H1 (cell line): ENCODE measurements at regions not wholly inside any gene's neighbourhood (a gene's known extent, or its start where the extent isn't known, plus 50 kb on each side); places are given as distances from the start of the nearest gene placed in this dataset.

Experiments used
- CTCF ChIA-PET: fragments of 300-600 bp; sonication (Branson Sonifier 250); formaldehyde crosslinking; loops from one replicate; lab custom pipeline; 2021; ENCODE audit not compliant: partially characterized antibody; lab: Charles Lee
- POLR2A ChIA-PET: fragments of 300-600 bp; sonication (Branson Sonifier 250); formaldehyde crosslinking; loops from one replicate; lab custom pipeline; 2021; ENCODE audit warnings: inconsistent platforms; ENCODE audit not compliant: partially characterized antibody; lab: Charles Lee
- DNase-seq, 2 experiments: peaks; one replicate each; pipeline versions ENCODE4 v3.0.0 to v3.0.0-alpha.2; 2010 to 2022; ENCODE audit warnings: low spot score in 2 of 2, low read depth in 1 of 2, mixed read lengths in 1 of 2
- FAIRE-seq: peaks from 2 replicates; lab custom pipeline; 2011; peaks lifted over from hg19 to GRCh38; lab: Jason Lieb, UNC
- H2AFZ ChIP-seq: 2 replicates; pipeline ENCODE4 v1.8.1; 2012; ENCODE audit warnings: low read length, inconsistent platforms
- H2AK5ac ChIP-seq: 2 replicates; pipeline ENCODE4 v1.6.1; 2013; ENCODE audit warnings: low read depth, low read length
- H2BK120ac ChIP-seq: replicated peaks from 2 replicates; pipeline ENCODE3; 2013; ENCODE audit warnings: low read depth, low read length, inconsistent platforms
- H2BK12ac ChIP-seq: 2 replicates; pipeline ENCODE4 v1.6.1; 2013; ENCODE audit warnings: low read depth, low read length
- H2BK15ac ChIP-seq: 2 replicates; pipeline ENCODE4 v1.6.1; 2013; ENCODE audit warnings: low read length
- H2BK20ac ChIP-seq: 2 replicates; pipeline ENCODE4 v1.6.1; 2013; ENCODE audit warnings: low read length
- H2BK5ac ChIP-seq: 2 replicates; pipeline ENCODE4 v1.6.1; 2013; ENCODE audit warnings: low read depth, low read length
- H3K14ac ChIP-seq: 2 replicates; pipeline ENCODE4 v1.6.1; 2013; ENCODE audit warnings: inconsistent platforms; ENCODE audit not compliant: insufficient read length
- H3K18ac ChIP-seq: 2 replicates; pipeline ENCODE4 v1.6.1; 2013; ENCODE audit warnings: low read length; ENCODE audit errors: extremely low read depth
- H3K23ac ChIP-seq: 2 replicates; pipeline ENCODE4 v1.6.1; 2013; ENCODE audit warnings: inconsistent platforms; ENCODE audit not compliant: insufficient read length
- H3K23me2 ChIP-seq: 2 replicates; pipeline ENCODE4 v1.6.1; 2013; ENCODE audit warnings: low read depth, low read length
- H3K27ac ChIP-seq: 2 replicates; pipeline ENCODE4 v1.6.1; 2011; ENCODE audit warnings: low read depth, low read length, inconsistent platforms
- H3K27me3 ChIP-seq, 4 experiments: replicated peaks in 1 of 4; 1 replicate in 1 of 4; 2 replicates in 3 of 4; pipeline versions ENCODE4 v1.6.1 to v1.8.1; 2011 to 2013; ENCODE audit warnings: low read length in 3 of 4, mild to moderate bottlenecking in 3 of 4, inconsistent platforms in 2 of 4, mixed read lengths in 2 of 4, moderate library complexity in 1 of 4; ENCODE audit not compliant: control insufficient read depth in 3 of 4, insufficient read depth in 3 of 4; ENCODE audit errors: extremely low read depth in 1 of 4
- H3K36me3 ChIP-seq, 4 experiments: 2 replicates each; pipeline versions ENCODE4 v1.6.1 to v1.8.1; 2011 to 2013; ENCODE audit warnings: mild to moderate bottlenecking in 4 of 4, low read length in 3 of 4, moderate library complexity in 2 of 4, control low read depth in 1 of 4, inconsistent platforms in 1 of 4; ENCODE audit not compliant: insufficient read depth in 4 of 4, control insufficient read depth in 2 of 4
- H3K4ac ChIP-seq: replicated peaks from 2 replicates; pipeline ENCODE3; 2013; ENCODE audit warnings: low read length, low read depth, mixed read lengths, inconsistent platforms; ENCODE audit not compliant: insufficient read length
- H3K4me1 ChIP-seq, 4 experiments: replicated peaks in 1 of 4; 1 replicate in 1 of 4; 2 replicates in 3 of 4; pipeline versions ENCODE4 v1.6.1 to v1.8.1; 2011 to 2013; ENCODE audit warnings: low read length in 3 of 4, inconsistent platforms in 2 of 4, mixed read lengths in 1 of 4; ENCODE audit not compliant: insufficient read depth in 4 of 4, control insufficient read depth in 3 of 4
- H3K4me2 ChIP-seq, 2 experiments: 2 replicates each; pipeline versions ENCODE4 v1.6.1 to v1.8.1; 2011 to 2013; ENCODE audit warnings: low read depth in 2 of 2, low read length in 2 of 2, control low read depth in 1 of 2, inconsistent platforms in 1 of 2, mild to moderate bottlenecking in 1 of 2; ENCODE audit not compliant: insufficient read depth in 1 of 2
- H3K4me3 ChIP-seq, 4 experiments: fragments of 200-600, 300-600 bp in 1 of 4; sonication (generic), shearing (Covaris generic), sonication (Bioruptor Twin) in 1 of 4; 2 replicates each; pipeline versions ENCODE4 v1.5.1 to v1.8.1; 2011 to 2016; ENCODE audit warnings: low read length in 4 of 4, low read depth in 3 of 4, control low read depth in 2 of 4, inconsistent platforms in 2 of 4, mild to moderate bottlenecking in 2 of 4, mixed read lengths in 1 of 4, moderate library complexity in 1 of 4; ENCODE audit not compliant: insufficient read depth in 2 of 4; ENCODE audit errors: extremely low read depth in 1 of 4
- H3K56ac ChIP-seq: replicated peaks from 2 replicates; pipeline ENCODE3; 2013; ENCODE audit warnings: low read depth, mild to moderate bottlenecking, mixed read lengths, low read length, inconsistent platforms; ENCODE audit not compliant: insufficient read length
- H3K79me1 ChIP-seq: 2 replicates; pipeline ENCODE4 v1.6.1; 2013; ENCODE audit warnings: low read depth, low read length, control low read depth
- H3K79me2 ChIP-seq, 2 experiments: 2 replicates each; pipeline versions ENCODE4 v1.6.1 to v1.8.1; 2012 to 2013; ENCODE audit warnings: low read length in 2 of 2, mild to moderate bottlenecking in 2 of 2, inconsistent platforms in 1 of 2; ENCODE audit not compliant: insufficient read depth in 2 of 2, control insufficient read depth in 1 of 2
- H3K9ac ChIP-seq, 4 experiments: replicated peaks in 1 of 4; 1 replicate in 1 of 4; 2 replicates in 3 of 4; pipeline versions ENCODE4 v1.6.1 to v1.8.1; 2011 to 2013; ENCODE audit warnings: low read depth in 3 of 4, low read length in 3 of 4, control low read depth in 2 of 4, mild to moderate bottlenecking in 2 of 4, moderate library complexity in 2 of 4, inconsistent platforms in 1 of 4; ENCODE audit errors: extremely low read depth in 1 of 4
- H3K9me3 ChIP-seq, 2 experiments: 2 replicates each; pipeline versions ENCODE4 v1.6.1 to v1.8.1; 2012 to 2013; ENCODE audit warnings: mild to moderate bottlenecking in 2 of 2, moderate library complexity in 2 of 2, control low read depth in 1 of 2, inconsistent platforms in 1 of 2, low read depth in 1 of 2, low read length in 1 of 2, mixed read lengths in 1 of 2; ENCODE audit not compliant: insufficient read depth in 2 of 2
- H4K20me1 ChIP-seq, 2 experiments: replicated peaks in 1 of 2; 2 replicates each; pipeline versions ENCODE3 to v1.8.1; 2011 to 2013; ENCODE audit warnings: inconsistent platforms in 2 of 2, low read length in 2 of 2, mild to moderate bottlenecking in 1 of 2; ENCODE audit not compliant: insufficient read depth in 2 of 2, control insufficient read depth in 1 of 2
- H4K5ac ChIP-seq: 2 replicates; pipeline ENCODE4 v1.6.1; 2013; ENCODE audit warnings: low read length, low read depth, mixed read lengths, inconsistent platforms; ENCODE audit not compliant: insufficient read length
- H4K8ac ChIP-seq: 2 replicates; pipeline ENCODE4 v1.8.0; 2013; ENCODE audit warnings: mild to moderate bottlenecking, moderate library complexity, low read length, inconsistent platforms; ENCODE audit not compliant: insufficient read depth; ENCODE audit errors: extremely low read depth
- H4K91ac ChIP-seq: replicated peaks from 2 replicates; pipeline ENCODE3; 2013; ENCODE audit warnings: low read length, mixed read lengths, inconsistent platforms; ENCODE audit not compliant: insufficient read length
- BACH1 ChIP-seq: IDR thresholded peaks from 2 replicates; pipeline ENCODE4 v1.6.1; 2012; ENCODE audit warnings: low read length, improper control_type of control experiment
- CBX5 ChIP-seq: fragments of 300-800, 300-1000 bp; sonication (generic); IDR thresholded peaks from 2 replicates; pipeline ENCODE4 v1.7.1; 2016; ENCODE audit warnings: antibody characterized with exemption, low read length, low read depth
- EP300 ChIP-seq, 2 experiments: IDR thresholded peaks; 1 replicate in 1 of 2; 2 replicates in 1 of 2; pipeline ENCODE4 v1.6.1; 2011 to 2012; ENCODE audit warnings: low read depth in 2 of 2, low read length in 2 of 2, mild to moderate bottlenecking in 2 of 2, borderline replicate concordance in 1 of 2, inconsistent platforms in 1 of 2, moderate library complexity in 1 of 2
- KDM4A ChIP-seq: IDR thresholded peaks from one replicate; pipeline ENCODE4 v1.7.1; 2012; ENCODE audit warnings: low read depth, mild to moderate bottlenecking, moderate library complexity, low read length, inconsistent platforms; ENCODE audit not compliant: severe bottlenecking
- POLR2A ChIP-seq, 2 experiments: IDR thresholded peaks; 1 replicate in 1 of 2; 2 replicates in 1 of 2; pipeline ENCODE4 v1.6.1; 2011; ENCODE audit warnings: low read depth in 2 of 2, low read length in 2 of 2, mild to moderate bottlenecking in 2 of 2; ENCODE audit errors: control extremely low read depth in 1 of 2
- SP4 ChIP-seq: IDR thresholded peaks from 2 replicates; pipeline ENCODE4 v1.6.1; 2012; ENCODE audit warnings: low read length, inconsistent platforms
- TAF7 ChIP-seq: optimal IDR thresholded peaks from 2 replicates; pipeline ENCODE3; 2011; ENCODE audit warnings: low read depth, mild to moderate bottlenecking, inconsistent platforms, low read length, moderate library complexity, borderline replicate concordance
- TCF12 ChIP-seq: IDR thresholded peaks from 2 replicates; pipeline ENCODE4 v1.6.1; 2011; ENCODE audit warnings: low read depth, mild to moderate bottlenecking, low read length
- TEAD4 ChIP-seq: IDR thresholded peaks from 2 replicates; pipeline ENCODE4 v1.6.1; 2012; ENCODE audit warnings: low read depth, low read length, inconsistent platforms, mixed read lengths
- YY1 ChIP-seq: IDR thresholded peaks from 2 replicates; pipeline ENCODE4 v1.6.1; 2011; ENCODE audit warnings: low read depth, mild to moderate bottlenecking, low read length
- WGBS, 2 experiments: shearing (Covaris generic) in 1 of 2; methylation state at CpG; one replicate each; pipeline versions ENCODE4 v1.1.6 to v1.1.7; 2013 to 2015; ENCODE audit warnings: low lambda C conversion rate in 2 of 2, mixed read lengths in 2 of 2, inconsistent platforms in 1 of 2, low coverage in 1 of 2, missing lambda C conversion rate in 1 of 2; ENCODE audit not compliant: insufficient replicate concordance in 2 of 2, insufficient coverage in 1 of 2, insufficient read length in 1 of 2; ENCODE audit errors: extremely low coverage in 1 of 2, missing lambda C conversion rate in 1 of 2; 5-methylcytosine and 5-hydroxymethylcytosine counted together
- TF ChIP-seq, protein P1 (sequence below): IDR thresholded peaks from 2 replicates; pipeline ENCODE4 v1.6.1; 2011; ENCODE audit warnings: low read depth, mild to moderate bottlenecking, low read length; ENCODE audit not compliant: insufficient read depth
- TF ChIP-seq, protein P2 (sequence below), 3 experiments: IDR thresholded peaks; 1 replicate in 2 of 3; 2 replicates in 1 of 3; pipeline versions ENCODE4 v1.5.1 to v1.6.1; 2011; ENCODE audit warnings: low read length in 3 of 3, mild to moderate bottlenecking in 3 of 3, inconsistent platforms in 2 of 3, low read depth in 1 of 3, moderate library complexity in 1 of 3; ENCODE audit not compliant: insufficient read depth in 1 of 3; ENCODE audit errors: control extremely low read depth in 1 of 3

DNA sequence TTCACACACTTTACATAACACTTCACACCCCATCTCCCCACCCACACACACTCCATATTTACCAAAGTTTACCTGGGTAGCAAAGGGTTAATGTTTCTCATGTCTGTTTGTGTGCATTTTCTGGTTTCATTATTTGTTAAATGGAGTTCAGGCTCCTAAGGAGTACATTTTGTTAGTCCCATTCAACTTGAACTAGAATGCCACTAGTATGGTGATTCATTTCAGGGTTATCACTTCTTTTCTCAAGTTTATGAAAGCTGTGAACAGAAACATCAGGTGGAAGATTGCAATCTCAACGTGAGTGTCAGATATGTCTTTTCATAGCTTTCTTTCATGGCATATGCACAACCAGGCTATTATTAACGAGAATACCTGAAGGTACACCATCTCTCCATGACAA, 1027.5 kb downstream of the GATA3 start:
- Histone ChIP-seq H3K9ac (no peak overlapping the region), H3K27me3 (no peaks in the 10 kb centered on the region; a peak in 1 of 7 replicates), H4K8ac (no peak overlapping the region), H3K4me2 (no peak overlapping the region), H3K23ac (no peak overlapping the region), H3K36me3 (no peaks in the 10 kb centered on the region), H2BK20ac (no peak overlapping the region), H3K79me1 (no peaks in the 10 kb centered on the region), H2BK15ac (no peak overlapping the region), H2AFZ (no peak overlapping the region), H3K14ac (no peak overlapping the region), H3K79me2 (no peaks in the 10 kb centered on the region), H3K9me3 (no peaks in the 10 kb centered on the region), H3K23me2 (no peaks in the 10 kb centered on the region), H4K20me1 (no peaks in the 10 kb centered on the region), H2AK5ac (no peak overlapping the region), H3K4me1 (no peaks in the 10 kb centered on the region), H3K56ac (no peak overlapping the region), H4K91ac (no peak overlapping the region), H3K4me3 (no peak overlapping the region), H2BK12ac (no peak overlapping the region), H2BK5ac (no peak overlapping the region), H2BK120ac (no peak overlapping the region), H3K4ac (no peak overlapping the region), H3K18ac (no peak overlapping the region), H4K5ac (no peak overlapping the region), H3K27ac (no peak overlapping the region)
- 79% methylated on average over 2 of the region's 2 CpGs; no CpG with 5 or more reads in 1 of the 2 experiments for WGBS, 2 experiments
- ChIA-PET CTCF (interaction anchor here (0.6 kb wide), 1 partner anchor 1954 kb away, joined by 3 read pairs; no protein-coding TSS in a partner anchor), POLR2A (no interaction called here)
- DNase-seq, result no peak
- no peak for FAIRE-seq
- TF ChIP-seq KDM4A (no peak), POLR2A (IDR thresholded peaks at IDR 0.05; ENCODE audit: control extremely low read depth in 1 of 2, low read depth in 2 of 2, low read length in 2 of 2) (no peak), YY1 (no peak), TEAD4 (no peak), TAF7 (no peak), BACH1 (no peak), TCF12 (no peak), CBX5 (no peak), SP4 (no peak), EP300 (IDR thresholded peaks at IDR 0.05; ENCODE audit: borderline replicate concordance in 1 of 2, low read depth in 2 of 2, low read length in 2 of 2) (no peak)
- TF ChIP-seq, protein P1, sequence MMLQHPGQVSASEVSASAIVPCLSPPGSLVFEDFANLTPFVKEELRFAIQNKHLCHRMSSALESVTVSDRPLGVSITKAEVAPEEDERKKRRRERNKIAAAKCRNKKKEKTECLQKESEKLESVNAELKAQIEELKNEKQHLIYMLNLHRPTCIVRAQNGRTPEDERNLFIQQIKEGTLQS, result no peak
- TF ChIP-seq, protein P2, sequence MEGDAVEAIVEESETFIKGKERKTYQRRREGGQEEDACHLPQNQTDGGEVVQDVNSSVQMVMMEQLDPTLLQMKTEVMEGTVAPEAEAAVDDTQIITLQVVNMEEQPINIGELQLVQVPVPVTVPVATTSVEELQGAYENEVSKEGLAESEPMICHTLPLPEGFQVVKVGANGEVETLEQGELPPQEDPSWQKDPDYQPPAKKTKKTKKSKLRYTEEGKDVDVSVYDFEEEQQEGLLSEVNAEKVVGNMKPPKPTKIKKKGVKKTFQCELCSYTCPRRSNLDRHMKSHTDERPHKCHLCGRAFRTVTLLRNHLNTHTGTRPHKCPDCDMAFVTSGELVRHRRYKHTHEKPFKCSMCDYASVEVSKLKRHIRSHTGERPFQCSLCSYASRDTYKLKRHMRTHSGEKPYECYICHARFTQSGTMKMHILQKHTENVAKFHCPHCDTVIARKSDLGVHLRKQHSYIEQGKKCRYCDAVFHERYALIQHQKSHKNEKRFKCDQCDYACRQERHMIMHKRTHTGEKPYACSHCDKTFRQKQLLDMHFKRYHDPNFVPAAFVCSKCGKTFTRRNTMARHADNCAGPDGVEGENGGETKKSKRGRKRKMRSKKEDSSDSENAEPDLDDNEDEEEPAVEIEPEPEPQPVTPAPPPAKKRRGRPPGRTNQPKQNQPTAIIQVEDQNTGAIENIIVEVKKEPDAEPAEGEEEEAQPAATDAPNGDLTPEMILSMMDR (IDR thresholded peaks at IDR 0.05; ENCODE audit: control extremely low read depth in 1 of 3, insufficient read depth in 1 of 3, low read depth in 1 of 3, low read length in 3 of 3), result no peak
